Suprapubic skin (tissue), 4 donors: ENCODE measurements at regions not wholly inside any gene's neighbourhood (a gene's known extent, or its start where the extent isn't known, plus 50 kb on each side); places are given as distances from the start of the nearest gene placed in this dataset.

Source experiments
- DNase-seq, 2 donors: peaks; one replicate each; pipeline ENCODE4 v3.0.0-alpha.2; 2019; ENCODE audit warnings: low spot score in 2 of 2
- H3K27ac ChIP-seq: fragments of 200-600 bp; sonication (generic); one replicate; pipeline ENCODE4 v1.5.1; 2019
- H3K27me3 ChIP-seq: fragments of 200-600 bp; sonication (generic); one replicate; pipeline ENCODE4 v1.5.1; 2019
- H3K36me3 ChIP-seq: fragments of 200-600 bp; sonication (generic); one replicate; pipeline ENCODE4 v1.5.1; 2019
- H3K4me1 ChIP-seq: fragments of 200-600 bp; sonication (generic); one replicate; pipeline ENCODE4 v1.5.1; 2019
- H3K4me3 ChIP-seq: fragments of 200-600 bp; sonication (generic); one replicate; pipeline ENCODE4 v1.5.1; 2019; ENCODE audit warnings: mild to moderate bottlenecking
- H3K9me3 ChIP-seq: fragments of 200-600 bp; sonication (generic); one replicate; pipeline ENCODE4 v1.5.1; 2019
- EP300 ChIP-seq: sonication (generic); formaldehyde crosslinking; IDR thresholded peaks from one replicate; pipeline ENCODE4 v1.6.1; 2017; ENCODE audit warnings: antibody characterized with exemption
- POLR2A ChIP-seq, 2 donors: fragments of 450-650 bp; IDR thresholded peaks; one replicate each; pipeline ENCODE4 v1.6.1; 2017; ENCODE audit warnings: antibody characterized with exemption in 2 of 2, mild to moderate bottlenecking in 2 of 2, moderate library complexity in 2 of 2
- POLR2AphosphoS5 ChIP-seq, 3 donors: sonication (generic); formaldehyde crosslinking; IDR thresholded peaks; one replicate each; pipeline ENCODE4 v1.6.1; 2017; ENCODE audit warnings: antibody characterized with exemption in 3 of 3
- WGBS: methylation state at CpG from one replicate; pipeline ENCODE4 v1.1.5; 2018; 5-methylcytosine and 5-hydroxymethylcytosine counted together
- TF ChIP-seq, protein P1 (sequence below), 2 donors: fragments of 200-600 bp in 1 of 2; fragments of 450-650 bp in 1 of 2; sonication (generic) in 1 of 2; IDR thresholded peaks; one replicate each; pipeline ENCODE4 v1.5.1; 2016 to 2019; ENCODE audit warnings: antibody characterized with exemption in 2 of 2, mild to moderate bottlenecking in 1 of 2, moderate library complexity in 1 of 2

DNA sequence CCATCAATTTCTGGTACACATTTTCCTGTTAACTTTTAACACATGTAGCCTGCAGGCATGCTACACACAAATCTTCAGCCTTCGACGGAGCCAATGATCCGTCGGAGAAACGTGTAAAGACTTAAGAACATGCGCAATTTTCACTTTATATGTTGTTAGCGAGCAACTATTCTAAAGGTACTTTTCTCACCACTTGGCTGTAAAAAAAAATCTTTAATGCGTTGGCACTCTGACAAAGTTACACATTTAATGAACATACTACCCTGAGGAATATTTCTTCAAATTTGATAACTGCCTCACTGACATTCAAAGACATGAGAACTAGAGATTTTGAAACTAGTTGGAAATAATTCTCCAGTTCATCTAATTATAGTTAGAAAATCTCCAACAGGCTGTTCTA is 507.5 kb upstream of the SALL1 start:
- Histone ChIP-seq H3K4me1 (no peaks in the 10 kb centered on the region), H3K9me3 (no peaks in the 10 kb centered on the region), H3K4me3 (no peak overlapping the region), H3K36me3 (no peaks in the 10 kb centered on the region), H3K27me3 (no peaks in the 10 kb centered on the region), H3K27ac (no peak overlapping the region)
- 44% methylated on average over 8 of the region's 8 CpGs for WGBS
- DNase-seq, result no peak
- TF ChIP-seq, protein P1, sequence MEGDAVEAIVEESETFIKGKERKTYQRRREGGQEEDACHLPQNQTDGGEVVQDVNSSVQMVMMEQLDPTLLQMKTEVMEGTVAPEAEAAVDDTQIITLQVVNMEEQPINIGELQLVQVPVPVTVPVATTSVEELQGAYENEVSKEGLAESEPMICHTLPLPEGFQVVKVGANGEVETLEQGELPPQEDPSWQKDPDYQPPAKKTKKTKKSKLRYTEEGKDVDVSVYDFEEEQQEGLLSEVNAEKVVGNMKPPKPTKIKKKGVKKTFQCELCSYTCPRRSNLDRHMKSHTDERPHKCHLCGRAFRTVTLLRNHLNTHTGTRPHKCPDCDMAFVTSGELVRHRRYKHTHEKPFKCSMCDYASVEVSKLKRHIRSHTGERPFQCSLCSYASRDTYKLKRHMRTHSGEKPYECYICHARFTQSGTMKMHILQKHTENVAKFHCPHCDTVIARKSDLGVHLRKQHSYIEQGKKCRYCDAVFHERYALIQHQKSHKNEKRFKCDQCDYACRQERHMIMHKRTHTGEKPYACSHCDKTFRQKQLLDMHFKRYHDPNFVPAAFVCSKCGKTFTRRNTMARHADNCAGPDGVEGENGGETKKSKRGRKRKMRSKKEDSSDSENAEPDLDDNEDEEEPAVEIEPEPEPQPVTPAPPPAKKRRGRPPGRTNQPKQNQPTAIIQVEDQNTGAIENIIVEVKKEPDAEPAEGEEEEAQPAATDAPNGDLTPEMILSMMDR (IDR thresholded peaks at IDR 0.05), result no peak
- TF ChIP-seq POLR2A (IDR thresholded peaks at IDR 0.05) (no peak), EP300 (no peak), POLR2AphosphoS5 (IDR thresholded peaks at IDR 0.05) (no peak)

- WGBS, result 25% methylated on average over 4 of the region's 4 CpGs
- Histone ChIP-seq H3K27ac (no peak overlapping the region), H3K4me3 (no peak overlapping the region), H3K27me3 (no peaks in the 10 kb centered on the region), H3K36me3 (no peaks in the 10 kb centered on the region), H3K9me3 (no peaks in the 10 kb centered on the region), H3K4me1 (no peaks in the 10 kb centered on the region)
- no peak for DNase-seq
- TF ChIP-seq POLR2A (IDR thresholded peaks at IDR 0.05) (no peak), EP300 (no peak), POLR2AphosphoS5 (IDR thresholded peaks at IDR 0.05) (no peak)
- TF ChIP-seq, protein P1 (IDR thresholded peaks at IDR 0.05), result no peak
Observed at GRCh38 chr16:51657848-51658247, 506.8 kb upstream of the SALL1 start.

DNA sequence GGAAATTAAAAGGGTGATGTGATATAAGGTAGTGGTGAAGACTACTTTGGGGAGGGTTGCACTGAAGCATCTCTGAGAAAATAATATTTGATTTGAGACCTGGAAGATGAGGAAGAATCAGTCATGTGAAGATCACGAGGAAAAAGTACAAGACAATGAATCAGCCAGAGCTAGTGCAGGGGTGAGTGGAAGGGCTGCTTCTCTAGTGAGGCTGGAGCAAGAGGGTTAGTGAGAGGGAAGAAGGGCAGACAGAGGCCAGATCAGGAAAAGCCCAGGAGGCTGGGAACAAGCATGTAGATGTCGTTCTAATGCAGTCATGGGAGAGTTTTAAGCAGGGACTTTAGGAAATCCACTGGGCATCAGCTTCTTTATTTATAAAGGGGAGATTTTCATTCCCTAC is 504.2 kb upstream of the SALL1 start:
- H3K4me3 ChIP-seq, result no peak overlapping the region
- no peaks in the 10 kb centered on the region for H3K9me3 ChIP-seq
- H3K4me1 ChIP-seq, result no peaks in the 10 kb centered on the region
- TF ChIP-seq EP300, result no peak
- TF ChIP-seq, protein P1 (IDR thresholded peaks at IDR 0.05), result no peak
- TF ChIP-seq POLR2A (IDR thresholded peaks at IDR 0.05), result no peak
- DNase-seq, result no peak
- 58% methylated on average over 2 of the region's 2 CpGs for WGBS
- H3K27me3 ChIP-seq, result no peaks in the 10 kb centered on the region
- no peaks in the 10 kb centered on the region for H3K36me3 ChIP-seq
- H3K27ac ChIP-seq, result no peak overlapping the region

- TF ChIP-seq POLR2A (IDR thresholded peaks at IDR 0.05) (no peak), POLR2AphosphoS5 (IDR thresholded peaks at IDR 0.05) (no peak), EP300 (no peak)
- TF ChIP-seq, protein P1 (IDR thresholded peaks at IDR 0.05), result no peak
- Histone ChIP-seq H3K27ac (no peak overlapping the region), H3K9me3 (no peaks in the 10 kb centered on the region), H3K36me3 (no peaks in the 10 kb centered on the region), H3K4me3 (no peak overlapping the region), H3K4me1 (no peaks in the 10 kb centered on the region), H3K27me3 (peaks cover 7% of the 10 kb centered on the region)
- DNase-seq, result no peak
- WGBS, result 16% methylated on average over 10 of the region's 15 CpGs
Observed at GRCh38 chr16:51651061-51651466, 500.0 kb upstream of the SALL1 start.

DNA sequence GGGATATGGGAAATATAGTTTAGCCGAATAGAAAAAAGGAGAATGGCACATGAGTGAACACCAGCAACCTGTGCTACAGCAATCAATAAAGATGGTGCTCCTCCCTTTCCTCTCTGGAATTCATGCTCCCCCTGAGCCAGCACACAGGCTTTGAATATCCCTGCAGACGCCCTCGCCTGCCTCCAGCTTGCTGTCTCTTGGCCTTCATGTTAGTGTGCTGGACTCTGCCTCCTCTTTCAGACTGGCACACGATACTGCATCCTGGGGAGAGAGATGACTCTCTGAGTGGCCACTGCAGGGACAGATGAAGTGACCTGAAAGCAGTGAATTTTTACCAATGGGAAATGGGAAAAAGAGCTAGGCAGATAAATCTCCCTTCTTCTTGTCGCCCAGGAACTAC is 498.6 kb upstream of the SALL1 start:
- H3K36me3 ChIP-seq, result no peaks in the 10 kb centered on the region
- DNase-seq, result no peak
- no peak overlapping the region for H3K27ac ChIP-seq
- H3K4me1 ChIP-seq, result no peaks in the 10 kb centered on the region
- H3K9me3 ChIP-seq, result no peaks in the 10 kb centered on the region
- WGBS, result 67% methylated on average over 5 of the region's 5 CpGs
- TF ChIP-seq POLR2AphosphoS5 (IDR thresholded peaks at IDR 0.05) (no peak), POLR2A (IDR thresholded peaks at IDR 0.05) (no peak), EP300 (no peak)
- TF ChIP-seq, protein P1 (IDR thresholded peaks at IDR 0.05), result no peak
- H3K27me3 ChIP-seq, result peaks cover 7% of the 10 kb centered on the region
- no peak overlapping the region for H3K4me3 ChIP-seq
